ENCODE measurements at regions not wholly inside any gene's neighbourhood (a gene's known extent, or its start where the extent isn't known, plus 50 kb on each side); places are given as distances from the start of the nearest gene placed in this dataset.

- no peak for TF ChIP-seq POLR2A (IDR thresholded peaks at IDR 0.05)
- no peak for TF ChIP-seq CTCF (IDR thresholded peaks at IDR 0.05)
- H3K36me3 ChIP-seq: no peaks in the 10 kb centered on the region
- no peaks in the 10 kb centered on the region for H3K4me1 ChIP-seq
- intact Hi-C loops (cut with DNase I): no loop called here
- ATAC-seq (no peak), DNase-seq (no peak)
- no peaks in the 10 kb centered on the region for H3K27me3 ChIP-seq
- WGBS, 4 donors: 88 to 93% (median 92%) methylated on average over 1 of the region's 1 CpG
- no peak overlapping the region for H3K27ac ChIP-seq
- H3K4me3 ChIP-seq: no peak overlapping the region
- peaks cover 0 to 3% (median 0%) of the 10 kb centered on the region in 12 donors for H3K9me3 ChIP-seq
Observed at GRCh38 chr13:53379485-53379884, 350.9 kb downstream of the OLFM4 start.

- 46 to 51% (median 48%) methylated on average over 3 of the region's 3 CpGs for whole genome bisulfite sequencing, 4 donors
- H3K4me1 ChIP-seq: no peaks in the 10 kb centered on the region
- intact Hi-C loops (cut with DNase I): no loop called here
- H3K4me3 ChIP-seq: no peak overlapping the region
- no peaks in the 10 kb centered on the region for H3K36me3 ChIP-seq
- TF ChIP-seq POLR2A (IDR thresholded peaks at IDR 0.05) (no peak), CTCF (IDR thresholded peaks at IDR 0.05) (no peak)
- ATAC-seq (no peak), DNase-seq (no peak)
- H3K27me3 ChIP-seq: no peaks in the 10 kb centered on the region
- H3K9me3 ChIP-seq: peaks cover 0 to 3% (median 0%) of the 10 kb centered on the region in 12 donors
- H3K27ac ChIP-seq: no peak overlapping the region
Observed at GRCh38 chr13:53382008-53382407, 353.4 kb downstream of the OLFM4 start.

- no peaks in the 10 kb centered on the region for H3K4me1 ChIP-seq
- ATAC-seq (no peak), DNase-seq (no peak)
- no peak overlapping the region for H3K27ac ChIP-seq
- no peaks in the 10 kb centered on the region for H3K27me3 ChIP-seq
- no peak overlapping the region for H3K4me3 ChIP-seq
- no peak for TF ChIP-seq POLR2A (IDR thresholded peaks at IDR 0.05)
- no peak for TF ChIP-seq CTCF (IDR thresholded peaks at IDR 0.05)
- 52 to 71% (median 65%) methylated on average over 2 of the region's 2 CpGs for WGBS, 4 donors
- H3K36me3 ChIP-seq: no peaks in the 10 kb centered on the region
- intact Hi-C loops (cut with DNase I): no loop called here
- H3K9me3 ChIP-seq: no peaks in the 10 kb centered on the region
Observed at GRCh38 chr13:53398051-53398450, 369.4 kb downstream of the OLFM4 start.

GRCh38 chr13:53405616-53406015 lies 377.0 kb downstream of the OLFM4 start:
- H3K4me3 ChIP-seq: no peak overlapping the region
- WGBS, 4 donors: 62 to 76% (median 73%) methylated on average over 8 of the region's 8 CpGs
- ATAC-seq: no peak

More at GRCh38 chr13:53405616-53406015, 377.0 kb downstream of the OLFM4 start:
- Histone ChIP-seq H3K36me3 (no peaks in the 10 kb centered on the region), H3K9me3 (no peaks in the 10 kb centered on the region), H3K27me3 (no peaks in the 10 kb centered on the region), H3K27ac (no peak overlapping the region), H3K4me1 (no peaks in the 10 kb centered on the region)
- DNase-seq: no peak
- intact Hi-C loops (cut with DNase I): no loop called here
- no peak for TF ChIP-seq POLR2A (IDR thresholded peaks at IDR 0.05)
- TF ChIP-seq CTCF (IDR thresholded peaks at IDR 0.05): no peak
